ENCODE measurements at regions not wholly inside any gene's neighbourhood (a gene's known extent, or its start where the extent isn't known, plus 50 kb on each side); places are given as distances from the start of the nearest gene placed in this dataset.

- Histone ChIP-seq H3T11ph (ENCODE audit: low read length) (no peak overlapping the region), H2BK12ac (ENCODE audit: insufficient read length, low read depth, low read length) (no peak overlapping the region), H2AK5ac (ENCODE audit: insufficient read length, low read length) (no peak overlapping the region), H3K4me1 (ENCODE audit: insufficient read depth, low read length) (no peaks in the 10 kb centered on the region), H3K9me3 (ENCODE audit: control insufficient read depth, low read depth, low read length) (peaks cover 7% of the 10 kb centered on the region), H3K23me2 (ENCODE audit: insufficient read length, low read depth, low read length, poor library complexity, severe bottlenecking) (no peaks in the 10 kb centered on the region), H2BK15ac (ENCODE audit: low read depth, low read length) (no peak overlapping the region), H3K56ac (ENCODE audit: insufficient read length, low read depth, low read length) (no peak overlapping the region), H4K91ac (ENCODE audit: insufficient read length, low read depth, low read length) (no peak overlapping the region), H2BK5ac (ENCODE audit: insufficient read length, low read length) (no peak overlapping the region), H3K14ac (ENCODE audit: insufficient read depth, low read length) (no peak overlapping the region), H3K4ac (ENCODE audit: low read depth, low read length) (no peak overlapping the region), H3K79me1 (ENCODE audit: insufficient read depth, low read depth, low read length, poor library complexity, severe bottlenecking) (no peaks in the 10 kb centered on the region), H3K79me2 (ENCODE audit: insufficient read depth, low read length) (no peaks in the 10 kb centered on the region), H3K27ac (ENCODE audit: insufficient read length, low read depth, low read length) (no peak overlapping the region), H4K5ac (ENCODE audit: insufficient read length, low read depth, low read length) (no peak overlapping the region), H2AFZ (ENCODE audit: low read length) (no peak overlapping the region), H3K9ac (ENCODE audit: extremely low read depth, insufficient read length, low read length) (no peak overlapping the region), H3K23ac (ENCODE audit: insufficient read length, low read depth, low read length) (no peak overlapping the region), H2BK120ac (ENCODE audit: low read depth, low read length, poor library complexity, severe bottlenecking) (no peak overlapping the region), H4K8ac (replicated peaks; ENCODE audit: insufficient read length, low read depth, low read length) (no peak overlapping the region), H3K18ac (ENCODE audit: insufficient read length, low read depth, low read length) (no peak overlapping the region), H3K4me2 (ENCODE audit: insufficient read depth, insufficient read length, low read length) (no peak overlapping the region), H3K27me3 (ENCODE audit: insufficient read depth, low read length) (no peaks in the 10 kb centered on the region), H4K20me1 (ENCODE audit: control insufficient read depth, insufficient read depth, insufficient read length) (no peaks in the 10 kb centered on the region), H2BK20ac (ENCODE audit: low read depth, low read length, poor library complexity, severe bottlenecking) (no peak overlapping the region)
- no peaks in the 10 kb centered on the region for H3K4me1 Mint-ChIP-seq
- TF ChIP-seq, protein P1, sequence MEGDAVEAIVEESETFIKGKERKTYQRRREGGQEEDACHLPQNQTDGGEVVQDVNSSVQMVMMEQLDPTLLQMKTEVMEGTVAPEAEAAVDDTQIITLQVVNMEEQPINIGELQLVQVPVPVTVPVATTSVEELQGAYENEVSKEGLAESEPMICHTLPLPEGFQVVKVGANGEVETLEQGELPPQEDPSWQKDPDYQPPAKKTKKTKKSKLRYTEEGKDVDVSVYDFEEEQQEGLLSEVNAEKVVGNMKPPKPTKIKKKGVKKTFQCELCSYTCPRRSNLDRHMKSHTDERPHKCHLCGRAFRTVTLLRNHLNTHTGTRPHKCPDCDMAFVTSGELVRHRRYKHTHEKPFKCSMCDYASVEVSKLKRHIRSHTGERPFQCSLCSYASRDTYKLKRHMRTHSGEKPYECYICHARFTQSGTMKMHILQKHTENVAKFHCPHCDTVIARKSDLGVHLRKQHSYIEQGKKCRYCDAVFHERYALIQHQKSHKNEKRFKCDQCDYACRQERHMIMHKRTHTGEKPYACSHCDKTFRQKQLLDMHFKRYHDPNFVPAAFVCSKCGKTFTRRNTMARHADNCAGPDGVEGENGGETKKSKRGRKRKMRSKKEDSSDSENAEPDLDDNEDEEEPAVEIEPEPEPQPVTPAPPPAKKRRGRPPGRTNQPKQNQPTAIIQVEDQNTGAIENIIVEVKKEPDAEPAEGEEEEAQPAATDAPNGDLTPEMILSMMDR (conservative IDR thresholded peaks at IDR 0.05) = no peak
- peaks cover 2 to 3% of the 10 kb centered on the region in 2 experiments; a peak in 3 of 5 replicates for H3K9me3 Mint-ChIP-seq
- H3K27ac Mint-ChIP-seq = no peak overlapping the region
- 0 out of 7 replicates have a peak, but pooled peaks cover 0 to 5% (median 0%) of the 10 kb centered on the region in 3 experiments for H3K36me3 Mint-ChIP-seq (ENCODE audit: insufficient read depth in 1 of 3, low read depth in 3 of 3)
- H3K4me3 Mint-ChIP-seq = no peak overlapping the region
- no peaks in the 10 kb centered on the region for H3K27me3 Mint-ChIP-seq (ENCODE audit: low read depth)
- DNase-seq = no peak
Observed at GRCh38 chr3:103614719-103615118, 1179.9 kb downstream of the ZPLD1 start.
